ENCODE measurements at regions not wholly inside any gene's neighbourhood (a gene's known extent, or its start where the extent isn't known, plus 50 kb on each side); places are given as distances from the start of the nearest gene placed in this dataset.

- in situ Hi-C loops (cut with HindIII; ENCODE audit: low sequenced_read_pairs): no loop called here
- DNase-seq (ENCODE audit: low read depth): no peak
- no peak overlapping the region for H3K4me3 ChIP-seq (ENCODE audit: low read depth, low read length)
- no peak for TF ChIP-seq CTCF (IDR thresholded peaks at IDR 0.05; ENCODE audit: low read depth, low read length, missing control alignments)
Observed at GRCh38 chr6:140101367-140101766, 726.9 kb upstream of the CITED2 start.

GRCh38 chr6:140095532-140095931, 721.1 kb upstream of the CITED2 start:
- H3K4me3 ChIP-seq (ENCODE audit: low read depth, low read length): no peak overlapping the region
- in situ Hi-C loops (cut with HindIII; ENCODE audit: low sequenced_read_pairs): no loop called here
- no peak for TF ChIP-seq CTCF (IDR thresholded peaks at IDR 0.05; ENCODE audit: low read depth, low read length, missing control alignments)
- DNase-seq (ENCODE audit: low read depth): no peak

GRCh38 chr6:140091895-140092294, 717.4 kb upstream of the CITED2 start:
- TF ChIP-seq CTCF (IDR thresholded peaks at IDR 0.05; ENCODE audit: low read depth, low read length, missing control alignments): no peak
- DNase-seq (ENCODE audit: low read depth): no peak
- H3K4me3 ChIP-seq (ENCODE audit: low read depth, low read length): no peak overlapping the region

GRCh38 chr6:140090871-140091270, 716.4 kb upstream of the CITED2 start:
- no peak for DNase-seq (ENCODE audit: low read depth)
- in situ Hi-C loops (cut with HindIII; ENCODE audit: low sequenced_read_pairs): no loop called here
- no peak for TF ChIP-seq CTCF (IDR thresholded peaks at IDR 0.05; ENCODE audit: low read depth, low read length, missing control alignments)
- no peak overlapping the region for H3K4me3 ChIP-seq (ENCODE audit: low read depth, low read length)

More at GRCh38 chr6:140091895-140092294, 717.4 kb upstream of the CITED2 start:
- in situ Hi-C loops (cut with HindIII; ENCODE audit: low sequenced_read_pairs): no loop called here

GRCh38 chr6:140083375-140083774, 708.9 kb upstream of the CITED2 start:
- TF ChIP-seq CTCF (IDR thresholded peaks at IDR 0.05; ENCODE audit: low read depth, low read length, missing control alignments): no peak
- DNase-seq (ENCODE audit: low read depth): no peak
- H3K4me3 ChIP-seq (ENCODE audit: low read depth, low read length): no peak overlapping the region
- in situ Hi-C loops (cut with HindIII; ENCODE audit: low sequenced_read_pairs): no loop called here

GRCh38 chr6:140082867-140083297, 708.4 kb upstream of the CITED2 start:
- in situ Hi-C loops (cut with HindIII; ENCODE audit: low sequenced_read_pairs): no loop called here
- H3K4me3 ChIP-seq (ENCODE audit: low read depth, low read length): no peak overlapping the region
- no peak for DNase-seq (ENCODE audit: low read depth)
- TF ChIP-seq CTCF (IDR thresholded peaks at IDR 0.05; ENCODE audit: low read depth, low read length, missing control alignments): no peak

GRCh38 chr6:140079328-140079727, 704.9 kb upstream of the CITED2 start:
- DNase-seq (ENCODE audit: low read depth): no peak
- H3K4me3 ChIP-seq (ENCODE audit: low read depth, low read length): no peak overlapping the region
- no peak for TF ChIP-seq CTCF (IDR thresholded peaks at IDR 0.05; ENCODE audit: low read depth, low read length, missing control alignments)
- in situ Hi-C loops (cut with HindIII; ENCODE audit: low sequenced_read_pairs): no loop called here
